K562 (cell line): ENCODE measurements at regions not wholly inside any gene's neighbourhood (a gene's known extent, or its start where the extent isn't known, plus 50 kb on each side); places are given as distances from the start of the nearest gene placed in this dataset.

ENCODE experiments used
- ATAC-seq: fragments of 200-7000 bp; cut with Tn5 transposase; 3 replicates; pipeline ENCODE4 v1.9.1; 2020; ENCODE audit warnings: moderate library complexity
- BruUV-seq: library from RNA; stranded (reverse); fragments of 400-500 nt; replicated peaks from 2 replicates; lab custom pipeline; 2021; lab: Mats Ljungman, UMichigan
- CTCF ChIA-PET: fragments of 300-600 bp; formaldehyde crosslinking; extraction: SDS; loops from one replicate; lab custom pipeline; 2021; ENCODE audit warnings: low intra/inter-chr PET ratio; lab: Yijun Ruan, JAX
- POLR2A ChIA-PET: fragments of 300-600, 350-650 bp; sonication (Branson Sonifier 250); formaldehyde crosslinking; extraction: SDS; loops from one replicate; lab custom pipeline; 2021; ENCODE audit warnings: antibody characterized with exemption, inconsistent platforms; lab: Yijun Ruan, JAX
- DNase-seq, 4 experiments: peaks; one replicate each; pipeline versions ENCODE4 v3.0.0 to v3.0.0-alpha.2; 2011 to 2018; ENCODE audit warnings: low spot score in 3 of 4, mixed read lengths in 3 of 4; ENCODE audit errors: extremely low read depth in 1 of 4
- FAIRE-seq: peaks from 2 replicates; lab custom pipeline; 2011; peaks lifted over from hg19 to GRCh38; lab: Jason Lieb, UNC
- H2AFZ ChIP-seq: 2 replicates; pipeline ENCODE4 v1.6.0; 2011; ENCODE audit warnings: low read depth, low read length, control low read depth, inconsistent platforms
- H3K27ac ChIP-seq: fragments of 200-600 bp; 3 replicates; pipeline ENCODE4 v1.8.0; 2011; ENCODE audit warnings: low read depth, mild to moderate bottlenecking, control low read depth, inconsistent platforms, low read length, moderate library complexity, mixed read lengths; ENCODE audit errors: extremely low read depth
- H3K27me3 ChIP-seq, 2 experiments: fragments of 300-600 bp in 1 of 2; 2 replicates in 1 of 2; 3 replicates in 1 of 2; pipeline versions ENCODE4 v1.6.0 to v1.8.0; 2011; ENCODE audit warnings: inconsistent platforms in 2 of 2, low read length in 2 of 2, mild to moderate bottlenecking in 1 of 2, mixed read lengths in 1 of 2, moderate library complexity in 1 of 2; ENCODE audit not compliant: control insufficient read depth in 2 of 2, insufficient read depth in 2 of 2
- H3K36me3 ChIP-seq: fragments of 300-600 bp; 3 replicates; pipeline ENCODE4 v1.8.0; 2011; ENCODE audit warnings: mild to moderate bottlenecking, low read length, inconsistent platforms; ENCODE audit not compliant: control insufficient read depth, insufficient read depth
- H3K4me1 ChIP-seq, 2 experiments: fragments of 200-600 bp in 1 of 2; replicated peaks in 1 of 2; 2 replicates in 1 of 2; 3 replicates in 1 of 2; pipeline versions ENCODE4 v1.5.1 to v1.8.0; 2011; ENCODE audit warnings: inconsistent platforms in 2 of 2, low read length in 2 of 2, mild to moderate bottlenecking in 1 of 2, mixed read lengths in 1 of 2, moderate library complexity in 1 of 2; ENCODE audit not compliant: control insufficient read depth in 2 of 2, insufficient read depth in 2 of 2
- H3K4me2 ChIP-seq: 2 replicates; pipeline ENCODE4 v1.6.1; 2011; ENCODE audit warnings: low read length, control low read depth, inconsistent platforms, mixed read lengths; ENCODE audit not compliant: insufficient read depth
- H3K4me3 ChIP-seq: fragments of 200-600 bp; sonication (generic), shearing (Covaris generic); 2 replicates; pipeline ENCODE4 v1.5.1; 2016; ENCODE audit warnings: control low read depth, inconsistent platforms
- H3K79me2 ChIP-seq: fragments of 200-600 bp; 3 replicates; pipeline ENCODE4 v1.8.0; 2011; ENCODE audit warnings: low read length, inconsistent platforms; ENCODE audit not compliant: control insufficient read depth, insufficient read depth
- H3K9ac ChIP-seq, 2 experiments: 2 replicates each; pipeline versions ENCODE4 v1.6.0 to v1.6.1; 2011; ENCODE audit warnings: low read depth in 2 of 2, low read length in 2 of 2, control low read depth in 1 of 2, inconsistent platforms in 1 of 2, mild to moderate bottlenecking in 1 of 2, mixed read lengths in 1 of 2; ENCODE audit not compliant: insufficient read depth in 1 of 2
- H3K9me1 ChIP-seq: one replicate; pipeline ENCODE4 v1.6.0; 2011; ENCODE audit warnings: inconsistent platforms, mild to moderate bottlenecking, low read length, moderate library complexity; ENCODE audit not compliant: control insufficient read depth, insufficient read depth
- H3K9me3 ChIP-seq: replicated peaks from 2 replicates; pipeline ENCODE4 v1.5.1; 2011; ENCODE audit warnings: low read depth, low read length, inconsistent platforms; ENCODE audit not compliant: control insufficient read depth, insufficient read depth
- H4K20me1 ChIP-seq: replicated peaks from 2 replicates; pipeline ENCODE4 v1.6.1; 2011; ENCODE audit warnings: low read length, inconsistent platforms, mixed read lengths; ENCODE audit not compliant: control insufficient read depth, insufficient read depth
- BRD9 ChIP-seq: fragments of 450-650 bp; IDR thresholded peaks from 2 replicates; pipeline ENCODE4 v1.6.1; 2018; ENCODE audit warnings: low read depth; ENCODE audit not compliant: partially characterized antibody
- CAMTA2 ChIP-seq: fragments of 250-450 bp; sonication (Bioruptor Pico); conservative IDR thresholded peaks from 2 replicates; pipeline ENCODE4 v1.5.1; 2022
- NEUROD1 ChIP-seq: fragments of 150-350 bp; IDR thresholded peaks from 2 replicates; pipeline ENCODE4 v1.6.1; 2014; ENCODE audit warnings: borderline replicate concordance, low read length, low read depth; ENCODE audit not compliant: partially characterized antibody
- RERE ChIP-seq: sonication (generic); formaldehyde crosslinking; IDR thresholded peaks from 2 replicates; pipeline ENCODE4 v1.8.0; 2023; ENCODE audit warnings: missing genetic modification reagents, mild to moderate bottlenecking, borderline replicate concordance
- SMARCE1 ChIP-seq: fragments of 450-650 bp; IDR thresholded peaks from 2 replicates; pipeline ENCODE4 v1.7.1; 2016; ENCODE audit warnings: mild to moderate bottlenecking
- SRSF3 ChIP-seq: fragments of 200-400 bp; formaldehyde crosslinking; IDR thresholded peaks from 2 replicates; pipeline ENCODE4 v1.6.1; 2016; ENCODE audit warnings: mild to moderate bottlenecking, low read length, moderate library complexity; ENCODE audit not compliant: insufficient read depth
- ZNF316 ChIP-seq: fragments of 450-650 bp; IDR thresholded peaks from 2 replicates; pipeline ENCODE4 v1.6.1; 2016
- ZNF57 ChIP-seq: fragments of 450-650 bp; formaldehyde crosslinking; IDR thresholded peaks from 2 replicates; pipeline ENCODE4 v1.4.0; 2020; ENCODE audit warnings: mild to moderate bottlenecking, moderate library complexity
- WGBS: fragments of 100-300 bp; shearing (Covaris generic); methylation state at CpG from one replicate; pipeline ENCODE4 v1.1.6; 2016; ENCODE audit warnings: low coverage, mixed read lengths; ENCODE audit not compliant: insufficient coverage; ENCODE audit errors: missing lambda C conversion rate; 5-methylcytosine and 5-hydroxymethylcytosine counted together
- in situ Hi-C: fragments of 300-500 bp; cut with MboI; formaldehyde crosslinking; loops from 4 replicates; pipeline ENCODE4 v1.15.0; 2018; ENCODE audit warnings: inconsistent platforms, mixed read lengths
- intact Hi-C: fragments of 100-400 bp; cut with micrococcal nuclease; formaldehyde crosslinking; loops from 2 replicates; pipeline ENCODE4 v1.14.2; 2022
- TF ChIP-seq, protein P1 (sequence below): fragments of 250-450 bp; sonication (Bioruptor Pico); IDR thresholded peaks from 2 replicates; pipeline ENCODE4 v1.5.0; 2021; ENCODE audit warnings: mild to moderate bottlenecking, moderate library complexity
- TF ChIP-seq, protein P2 (sequence below): fragments of 450-650 bp; formaldehyde crosslinking; IDR thresholded peaks from 2 replicates; pipeline ENCODE4 v1.4.0; 2020; ENCODE audit warnings: mild to moderate bottlenecking, moderate library complexity

GRCh38 chr21:25402134-25402961, 204.9 kb downstream of the MRPL39 start (continued):
- TF ChIP-seq, protein P1, sequence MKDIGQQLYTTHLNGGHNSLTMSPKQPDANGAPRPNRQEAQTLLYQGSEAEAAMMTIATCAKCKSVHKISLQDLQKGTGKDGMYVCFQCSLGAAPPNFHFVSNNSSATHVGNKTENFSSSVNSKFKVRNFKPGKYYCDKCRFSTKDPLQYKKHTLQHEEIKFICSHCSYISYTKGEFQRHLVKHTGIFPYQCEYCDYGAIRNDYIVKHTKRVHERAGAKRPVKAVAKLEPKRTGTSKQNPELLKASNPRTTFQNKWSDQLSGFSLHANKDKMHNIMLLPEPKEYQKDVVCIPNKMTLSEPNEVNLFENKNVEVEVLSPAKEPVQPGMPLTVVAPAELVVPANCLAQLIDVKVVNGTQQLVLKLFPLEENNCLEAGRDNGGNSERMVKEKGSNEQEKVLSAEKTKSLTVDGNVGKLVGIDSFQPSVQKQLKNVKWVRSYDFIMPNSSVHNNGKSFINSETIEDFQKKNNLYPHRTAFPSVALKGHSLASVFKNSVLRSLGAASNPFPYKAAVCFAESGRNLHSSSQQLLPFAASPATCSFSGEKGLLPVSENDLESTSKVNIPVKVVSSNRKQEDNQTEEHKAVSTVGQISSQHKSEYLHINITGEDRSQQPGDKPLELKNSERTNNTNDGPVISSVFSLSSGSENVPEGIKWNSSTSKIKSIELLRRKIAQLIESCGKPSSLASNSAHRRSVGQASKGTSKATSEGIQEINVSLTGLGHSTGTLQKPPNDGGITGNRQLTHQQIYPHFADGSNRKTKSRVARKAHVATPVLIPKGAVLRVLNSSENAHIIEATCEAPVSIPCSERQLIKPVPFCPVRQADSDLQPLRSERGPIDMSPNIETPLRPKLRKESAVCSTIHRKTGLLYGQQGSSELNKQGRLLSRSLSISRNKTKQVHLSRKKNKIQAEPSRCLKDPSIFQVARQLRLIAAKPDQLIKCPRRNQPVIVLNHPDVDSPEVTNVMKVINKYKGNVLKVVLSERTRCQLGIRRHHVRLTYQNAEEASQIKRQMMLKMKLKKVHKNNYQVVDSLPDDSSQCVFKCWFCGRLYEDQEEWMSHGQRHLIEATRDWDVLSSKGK (CRISPR knock-in tag): no peak
- no peak for TF ChIP-seq ZNF57 (CRISPR knock-in tag)
- no peak for TF ChIP-seq ZNF316

DNA sequence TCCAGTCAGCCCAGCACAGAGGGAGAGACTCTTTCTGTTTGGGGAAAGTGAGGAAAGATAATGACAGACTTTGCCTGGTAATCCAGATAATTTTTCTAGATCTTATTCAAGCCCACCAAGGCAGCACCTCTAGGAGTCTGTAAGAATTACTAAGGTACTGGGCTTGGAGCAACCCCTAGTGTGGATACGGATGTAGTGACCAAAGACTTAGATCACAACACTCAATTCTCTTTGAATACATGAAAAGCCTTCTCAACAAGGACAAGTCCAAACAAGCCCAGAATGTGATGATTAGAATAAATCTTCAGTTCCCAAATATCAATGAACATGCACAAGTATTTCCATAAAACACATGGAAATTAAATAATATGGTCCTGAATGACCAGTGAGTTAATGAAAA, 206.9 kb downstream of the MRPL39 start:
- H3K79me2 ChIP-seq: no peaks in the 10 kb centered on the region
- no peak overlapping the region for H3K4me2 ChIP-seq
- H3K9me1 ChIP-seq: no peaks in the 10 kb centered on the region
- no peak overlapping the region for H3K27ac ChIP-seq
- no peak for ATAC-seq
- H3K9ac ChIP-seq: no peak overlapping the region
- DNase-seq: no peak
- POLR2A ChIA-PET: no interaction called here
- no peaks in the 10 kb centered on the region for H3K36me3 ChIP-seq
- no peaks in the 10 kb centered on the region for H3K4me1 ChIP-seq
- no peak for FAIRE-seq
- H3K4me3 ChIP-seq: no peak overlapping the region
- BruUV-seq: no TSS peak
- intact Hi-C loops: no loop called here
- 0% methylated on average over 1 of the region's 1 CpG for WGBS
- H2AFZ ChIP-seq: no peak overlapping the region
- H3K27me3 ChIP-seq: no peaks in the 10 kb centered on the region; a peak in 1 of 5 replicates
- in situ Hi-C loops: no loop called here
- no peaks in the 10 kb centered on the region for H3K9me3 ChIP-seq
- CTCF ChIA-PET: no interaction called here
- H4K20me1 ChIP-seq: no peaks in the 10 kb centered on the region
- TF ChIP-seq, protein P2, sequence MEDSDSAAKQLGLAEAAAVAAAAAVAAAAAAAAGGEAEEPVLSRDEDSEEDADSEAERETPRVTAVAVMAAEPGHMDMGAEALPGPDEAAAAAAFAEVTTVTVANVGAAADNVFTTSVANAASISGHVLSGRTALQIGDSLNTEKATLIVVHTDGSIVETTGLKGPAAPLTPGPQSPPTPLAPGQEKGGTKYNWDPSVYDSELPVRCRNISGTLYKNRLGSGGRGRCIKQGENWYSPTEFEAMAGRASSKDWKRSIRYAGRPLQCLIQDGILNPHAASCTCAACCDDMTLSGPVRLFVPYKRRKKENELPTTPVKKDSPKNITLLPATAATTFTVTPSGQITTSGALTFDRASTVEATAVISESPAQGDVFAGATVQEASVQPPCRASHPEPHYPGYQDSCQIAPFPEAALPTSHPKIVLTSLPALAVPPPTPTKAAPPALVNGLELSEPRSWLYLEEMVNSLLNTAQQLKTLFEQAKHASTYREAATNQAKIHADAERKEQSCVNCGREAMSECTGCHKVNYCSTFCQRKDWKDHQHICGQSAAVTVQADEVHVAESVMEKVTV (CRISPR knock-in tag): no peak
- TF ChIP-seq BRD9 (no peak), SMARCE1 (no peak), CAMTA2 (CRISPR knock-in tag) (no peak), RERE (CRISPR knock-in tag) (no peak), NEUROD1 (no peak), SRSF3 (no peak)
